H9 (cell line): ENCODE measurements at regions not wholly inside any gene's neighbourhood (a gene's known extent, or its start where the extent isn't known, plus 50 kb on each side); places are given as distances from the start of the nearest gene placed in this dataset.

Source experiments
- DNase-seq: peaks from one replicate; pipeline ENCODE4 v3.0.0-alpha.2; 2017
- H2AFZ ChIP-seq: one replicate; pipeline ENCODE4 v1.6.1; 2013; ENCODE audit warnings: mild to moderate bottlenecking, low read length, control low read depth, moderate library complexity
- H2AK5ac ChIP-seq: 2 replicates; pipeline ENCODE4 v1.6.1; 2013; ENCODE audit warnings: low read length, control low read depth, mixed read lengths; ENCODE audit not compliant: insufficient read length
- H2BK120ac ChIP-seq: one replicate; pipeline ENCODE4 v1.6.1; 2013; ENCODE audit warnings: low read depth, mild to moderate bottlenecking, low read length, control low read depth, inconsistent platforms; ENCODE audit not compliant: poor library complexity, severe bottlenecking
- H2BK12ac ChIP-seq: 2 replicates; pipeline ENCODE4 v1.6.1; 2013; ENCODE audit warnings: low read length, control low read depth, mixed read lengths, low read depth; ENCODE audit not compliant: insufficient read length
- H2BK15ac ChIP-seq: 2 replicates; pipeline ENCODE4 v1.6.1; 2013; ENCODE audit warnings: low read depth, low read length, control low read depth
- H2BK20ac ChIP-seq: one replicate; pipeline ENCODE4 v1.6.1; 2013; ENCODE audit warnings: low read depth, mild to moderate bottlenecking, low read length, control low read depth, inconsistent platforms; ENCODE audit not compliant: poor library complexity, severe bottlenecking
- H2BK5ac ChIP-seq: 2 replicates; pipeline ENCODE4 v1.6.1; 2013; ENCODE audit warnings: low read length, control low read depth, mixed read lengths; ENCODE audit not compliant: insufficient read length
- H3K14ac ChIP-seq: 2 replicates; pipeline ENCODE4 v1.6.1; 2013; ENCODE audit warnings: low read length, control low read depth; ENCODE audit not compliant: insufficient read depth
- H3K18ac ChIP-seq: 2 replicates; pipeline ENCODE4 v1.6.1; 2013; ENCODE audit warnings: low read depth, mild to moderate bottlenecking, mixed read lengths, low read length, control low read depth; ENCODE audit not compliant: insufficient read length
- H3K23ac ChIP-seq: 2 replicates; pipeline ENCODE4 v1.6.1; 2013; ENCODE audit warnings: low read length, control low read depth, mixed read lengths, low read depth; ENCODE audit not compliant: insufficient read length
- H3K23me2 ChIP-seq: 2 replicates; pipeline ENCODE4 v1.6.1; 2013; ENCODE audit warnings: low read depth, mild to moderate bottlenecking, mixed read lengths, low read length, control low read depth; ENCODE audit not compliant: insufficient read length, poor library complexity, severe bottlenecking
- H3K27ac ChIP-seq: 2 replicates; pipeline ENCODE4 v1.5.1; 2013; ENCODE audit warnings: low read length, control low read depth, mixed read lengths, low read depth; ENCODE audit not compliant: insufficient read length
- H3K27me3 ChIP-seq: 2 replicates; pipeline ENCODE4 v1.6.1; 2013; ENCODE audit warnings: low read length, control low read depth, inconsistent platforms; ENCODE audit not compliant: insufficient read depth
- H3K4ac ChIP-seq: 2 replicates; pipeline ENCODE4 v1.6.1; 2013; ENCODE audit warnings: low read depth, mild to moderate bottlenecking, control low read depth, inconsistent platforms, low read length, moderate library complexity
- H3K4me1 ChIP-seq: 2 replicates; pipeline ENCODE4 v1.6.1; 2013; ENCODE audit warnings: low read length, control low read depth, inconsistent platforms; ENCODE audit not compliant: insufficient read depth
- H3K4me2 ChIP-seq: 2 replicates; pipeline ENCODE4 v1.6.1; 2013; ENCODE audit warnings: low read length, control low read depth, mixed read lengths; ENCODE audit not compliant: insufficient read length, insufficient read depth
- H3K56ac ChIP-seq: 2 replicates; pipeline ENCODE4 v1.6.1; 2013; ENCODE audit warnings: low read depth, mild to moderate bottlenecking, mixed read lengths, low read length, control low read depth; ENCODE audit not compliant: insufficient read length
- H3K79me1 ChIP-seq: 2 replicates; pipeline ENCODE4 v1.6.1; 2013; ENCODE audit warnings: low read depth, mild to moderate bottlenecking, moderate library complexity, low read length, control low read depth, inconsistent platforms; ENCODE audit not compliant: insufficient read depth, poor library complexity, severe bottlenecking
- H3K79me2 ChIP-seq: 2 replicates; pipeline ENCODE4 v1.6.1; 2013; ENCODE audit warnings: low read length, control low read depth, inconsistent platforms; ENCODE audit not compliant: insufficient read depth
- H3K9ac ChIP-seq: 2 replicates; pipeline ENCODE4 v1.6.1; 2013; ENCODE audit warnings: low read length, control low read depth, mixed read lengths; ENCODE audit not compliant: insufficient read length; ENCODE audit errors: extremely low read depth
- H3K9me3 ChIP-seq: one replicate; pipeline ENCODE4 v1.6.1; 2013; ENCODE audit warnings: low read depth, low read length, inconsistent platforms; ENCODE audit not compliant: control insufficient read depth
- H3T11ph ChIP-seq: one replicate; pipeline ENCODE4 v1.6.1; 2013; ENCODE audit warnings: mild to moderate bottlenecking, low read length, control low read depth, inconsistent platforms
- H4K20me1 ChIP-seq: one replicate; pipeline ENCODE4 v1.6.1; 2013; ENCODE audit not compliant: control insufficient read depth, insufficient read length, insufficient read depth
- H4K5ac ChIP-seq: 2 replicates; pipeline ENCODE4 v1.6.1; 2013; ENCODE audit warnings: low read depth, mild to moderate bottlenecking, mixed read lengths, low read length, control low read depth; ENCODE audit not compliant: insufficient read length
- H4K8ac ChIP-seq: replicated peaks from 2 replicates; pipeline ENCODE4 v1.6.1; 2013; ENCODE audit warnings: low read length, control low read depth, mixed read lengths, low read depth; ENCODE audit not compliant: insufficient read length
- H4K91ac ChIP-seq: 2 replicates; pipeline ENCODE4 v1.6.1; 2013; ENCODE audit warnings: low read depth, mild to moderate bottlenecking, moderate library complexity, mixed read lengths, low read length, control low read depth; ENCODE audit not compliant: insufficient read length
- H3K27ac Mint-ChIP-seq, 3 experiments: 2 replicates in 2 of 3; 3 replicates in 1 of 3; pipeline ENCODE4 v1.8.0; 2020 to 2021; ENCODE audit warnings: mixed read lengths in 3 of 3, mild to moderate bottlenecking in 1 of 3, moderate library complexity in 1 of 3
- H3K27me3 Mint-ChIP-seq: 2 replicates; pipeline ENCODE4 v1.8.0; 2021; ENCODE audit warnings: low read depth, mild to moderate bottlenecking, moderate library complexity, mixed read lengths
- H3K36me3 Mint-ChIP-seq, 3 experiments: 2 replicates in 2 of 3; 3 replicates in 1 of 3; pipeline ENCODE4 v1.8.0; 2020 to 2021; ENCODE audit warnings: low read depth in 3 of 3, mixed read lengths in 3 of 3; ENCODE audit not compliant: insufficient read depth in 1 of 3
- H3K4me1 Mint-ChIP-seq, 2 experiments: 2 replicates each; pipeline ENCODE4 v1.8.0; 2020; ENCODE audit warnings: mixed read lengths in 2 of 2
- H3K4me3 Mint-ChIP-seq, 2 experiments: 2 replicates in 1 of 2; 3 replicates in 1 of 2; pipeline ENCODE4 v1.8.0; 2020 to 2021; ENCODE audit warnings: mild to moderate bottlenecking in 2 of 2, mixed read lengths in 2 of 2, moderate library complexity in 1 of 2
- H3K9me3 Mint-ChIP-seq, 2 experiments: 2 replicates in 1 of 2; 3 replicates in 1 of 2; pipeline ENCODE4 v1.8.0; 2020; ENCODE audit warnings: mild to moderate bottlenecking in 2 of 2, mixed read lengths in 2 of 2, moderate library complexity in 1 of 2
- CTCF ChIP-seq: fragments of 200-600 bp; sonication (generic); conservative IDR thresholded peaks from 3 replicates; pipeline ENCODE4 v1.8.0; 2021; ENCODE audit warnings: antibody characterized with exemption, mild to moderate bottlenecking
- WGBS: extraction: QIAGEN DNeasy Blood & Tissue Kit; methylation state at CpG from one replicate; pipeline ENCODE4 v1.1.7; 2013; ENCODE audit warnings: missing lambda C conversion rate, low lambda C conversion rate, mixed read lengths; ENCODE audit not compliant: insufficient read length; ENCODE audit errors: extremely low coverage; 5-methylcytosine and 5-hydroxymethylcytosine counted together

GRCh38 chr18:77341527-77342325 lies 92.1 kb downstream of the GALR1 start:
- Histone ChIP-seq H2BK20ac (no peak overlapping the region), H4K91ac (no peak overlapping the region), H3K9ac (no peak overlapping the region), H4K5ac (no peak overlapping the region), H3K9me3 (no peaks in the 10 kb centered on the region), H3K79me1 (no peaks in the 10 kb centered on the region), H2BK120ac (no peak overlapping the region), H3K27ac (no peak overlapping the region), H3K14ac (no peak overlapping the region; the same call in 1 of the 2 replicates), H2AFZ (no peak overlapping the region), H2BK15ac (no peak overlapping the region), H2BK5ac (no peak overlapping the region), H3K23me2 (no peaks in the 10 kb centered on the region), H3K23ac (no peak overlapping the region), H3K27me3 (no peaks in the 10 kb centered on the region), H3K4me2 (no peak overlapping the region), H3T11ph (no peak overlapping the region), H3K79me2 (no peaks in the 10 kb centered on the region), H3K4ac (no peak overlapping the region), H4K20me1 (no peaks in the 10 kb centered on the region), H3K4me1 (peaks cover 3% of the 10 kb centered on the region; the same call in 1 of the 2 replicates), H2AK5ac (no peak overlapping the region), H4K8ac (no peak overlapping the region), H3K56ac (no peak overlapping the region), H3K18ac (no peak overlapping the region), H2BK12ac (no peak overlapping the region)
- H3K27ac Mint-ChIP-seq = no peak overlapping the region; a peak in 1 of 7 replicates
- H3K4me1 Mint-ChIP-seq = peaks cover 16 to 28% of the 10 kb centered on the region in 2 experiments
- peak overlapping the region in 1 of 2 experiments; percentile 9; a peak in 1 of 5 replicates for H3K4me3 Mint-ChIP-seq
- peaks cover 11% of the 10 kb centered on the region for H3K27me3 Mint-ChIP-seq
- no peak; the same call in 2 of the 3 replicates for TF ChIP-seq CTCF
- WGBS = no CpG with 5 or more reads among the region's 17 CpGs
- DNase-seq = no peak
- peaks cover 0 to 2% of the 10 kb centered on the region in 2 experiments; a peak in 2 of 5 replicates for H3K9me3 Mint-ChIP-seq
- H3K36me3 Mint-ChIP-seq = no peaks in the 10 kb centered on the region; a peak in 1 of 7 replicates
